AG04450 (cell line): ENCODE measurements at regions not wholly inside any gene's neighbourhood (a gene's known extent, or its start where the extent isn't known, plus 50 kb on each side); places are given as distances from the start of the nearest gene placed in this dataset.

Source experiments
- CTCF ChIA-PET: fragments of 300-600, 350-600 bp; formaldehyde crosslinking; extraction: SDS; loops from one replicate; lab custom pipeline; 2022; ENCODE audit warnings: antibody characterized with exemption, inconsistent platforms; lab: Charles Lee
- POLR2A ChIA-PET: fragments of 350-600 bp; formaldehyde crosslinking; extraction: SDS; loops from one replicate; lab custom pipeline; 2021; ENCODE audit warnings: antibody characterized with exemption, inconsistent platforms; lab: Yijun Ruan, JAX
- DNase-seq: peaks from one replicate; pipeline ENCODE4 v3.0.0-alpha.2; 2011; ENCODE audit warnings: low read depth, low spot score
- H3K27ac ChIP-seq: one replicate; pipeline ENCODE4 v1.5.1; 2012; ENCODE audit warnings: low read depth, low read length, control low read depth
- H3K27me3 ChIP-seq: one replicate; pipeline ENCODE4 v1.6.0; 2012; ENCODE audit warnings: low read length; ENCODE audit not compliant: control insufficient read depth, insufficient read depth
- H3K4me3 ChIP-seq: 2 replicates; pipeline ENCODE4 v1.5.1; 2011; ENCODE audit warnings: mild to moderate bottlenecking, low read depth, low read length, control low read depth
- H3K9me3 ChIP-seq: 2 replicates; pipeline ENCODE4 v1.5.1; 2012; ENCODE audit warnings: low read length; ENCODE audit not compliant: control insufficient read depth, insufficient read depth
- TF ChIP-seq, protein P1 (sequence below): IDR thresholded peaks from 2 replicates; pipeline ENCODE4 v1.5.1; 2011; ENCODE audit warnings: low read depth, low read length, control low read depth, inconsistent platforms

DNA sequence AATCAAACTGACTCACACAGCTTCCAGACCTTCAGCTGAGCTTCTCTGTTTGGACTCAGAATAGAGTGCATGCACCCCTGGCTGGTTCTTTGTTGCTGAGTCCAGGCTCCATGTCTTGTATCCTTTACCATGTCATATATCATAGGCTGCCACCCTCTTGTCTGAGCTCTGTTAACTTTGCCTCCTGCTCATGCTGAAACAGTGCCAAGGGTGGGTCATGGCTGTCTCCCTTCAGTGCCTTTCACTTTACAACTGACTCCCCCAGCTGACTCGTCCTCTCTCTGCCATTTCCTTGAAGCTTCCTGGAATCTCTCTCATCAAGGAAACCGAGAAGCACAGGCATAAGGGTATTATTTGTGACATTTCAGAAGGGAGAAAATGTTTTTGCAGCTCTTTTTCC, 885.3 kb downstream of the TTLL7 start:
- no peaks in the 10 kb centered on the region for H3K27me3 ChIP-seq
- TF ChIP-seq, protein P1, sequence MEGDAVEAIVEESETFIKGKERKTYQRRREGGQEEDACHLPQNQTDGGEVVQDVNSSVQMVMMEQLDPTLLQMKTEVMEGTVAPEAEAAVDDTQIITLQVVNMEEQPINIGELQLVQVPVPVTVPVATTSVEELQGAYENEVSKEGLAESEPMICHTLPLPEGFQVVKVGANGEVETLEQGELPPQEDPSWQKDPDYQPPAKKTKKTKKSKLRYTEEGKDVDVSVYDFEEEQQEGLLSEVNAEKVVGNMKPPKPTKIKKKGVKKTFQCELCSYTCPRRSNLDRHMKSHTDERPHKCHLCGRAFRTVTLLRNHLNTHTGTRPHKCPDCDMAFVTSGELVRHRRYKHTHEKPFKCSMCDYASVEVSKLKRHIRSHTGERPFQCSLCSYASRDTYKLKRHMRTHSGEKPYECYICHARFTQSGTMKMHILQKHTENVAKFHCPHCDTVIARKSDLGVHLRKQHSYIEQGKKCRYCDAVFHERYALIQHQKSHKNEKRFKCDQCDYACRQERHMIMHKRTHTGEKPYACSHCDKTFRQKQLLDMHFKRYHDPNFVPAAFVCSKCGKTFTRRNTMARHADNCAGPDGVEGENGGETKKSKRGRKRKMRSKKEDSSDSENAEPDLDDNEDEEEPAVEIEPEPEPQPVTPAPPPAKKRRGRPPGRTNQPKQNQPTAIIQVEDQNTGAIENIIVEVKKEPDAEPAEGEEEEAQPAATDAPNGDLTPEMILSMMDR: no peak
- CTCF ChIA-PET: no interaction called here
- POLR2A ChIA-PET: no interaction called here
- H3K9me3 ChIP-seq: no peaks in the 10 kb centered on the region
- no peak for DNase-seq
- H3K4me3 ChIP-seq: no peak overlapping the region
- no peak overlapping the region for H3K27ac ChIP-seq

DNA sequence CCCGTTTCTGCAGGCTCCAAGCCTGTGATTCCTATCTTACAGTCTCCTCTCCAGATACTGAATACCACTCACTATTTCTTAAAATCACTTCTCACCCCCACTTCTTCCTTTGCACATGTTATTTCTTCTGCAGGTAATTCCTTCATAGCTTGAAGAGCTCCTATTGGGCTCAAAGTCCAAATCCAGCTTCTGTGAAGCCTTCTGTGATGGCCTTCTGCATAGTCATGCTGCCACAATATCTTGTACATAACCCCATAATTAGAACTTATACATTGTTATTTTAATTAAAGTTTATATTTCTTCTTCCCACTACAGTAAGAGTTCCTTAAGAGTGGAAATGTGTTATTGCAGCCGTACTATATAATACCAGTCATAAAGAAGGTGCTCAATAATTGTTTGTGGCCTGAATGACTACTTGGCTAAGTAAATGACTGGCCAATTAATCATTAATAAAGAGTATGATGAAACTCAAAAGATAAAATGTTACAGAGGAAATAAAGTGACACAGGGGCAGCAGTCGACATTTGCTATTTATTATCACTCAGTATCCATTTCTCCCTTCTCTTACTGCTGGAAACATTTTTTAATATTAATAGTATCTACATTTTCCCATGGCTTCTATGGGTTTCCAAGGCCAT, 886.6 kb downstream of the TTLL7 start:
- Histone ChIP-seq H3K27me3 (no peaks in the 10 kb centered on the region), H3K4me3 (no peak overlapping the region), H3K9me3 (no peaks in the 10 kb centered on the region), H3K27ac (no peak overlapping the region)
- POLR2A ChIA-PET: no interaction called here
- TF ChIP-seq, protein P1: no peak
- DNase-seq: no peak
- CTCF ChIA-PET: no interaction called here

DNA sequence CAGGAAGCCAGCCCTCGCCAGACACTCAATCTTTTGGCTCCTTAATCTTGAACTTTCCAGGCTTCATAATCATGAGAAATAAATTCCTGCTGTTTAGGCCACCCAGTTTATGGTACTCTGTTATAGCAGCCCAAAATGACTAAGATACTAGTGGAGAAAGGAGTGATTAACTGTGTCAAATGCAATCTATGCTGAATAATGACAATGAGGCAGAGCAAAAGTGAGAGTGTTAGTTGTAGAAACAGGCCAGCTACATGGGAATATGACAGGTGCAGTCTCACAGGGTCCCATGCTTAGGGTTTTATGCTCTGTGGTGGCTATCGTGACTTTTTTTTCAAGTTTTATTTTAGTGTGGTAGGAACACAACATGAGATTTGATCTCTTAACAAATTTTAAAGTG, 888.8 kb downstream of the TTLL7 start:
- Histone ChIP-seq H3K9me3 (no peaks in the 10 kb centered on the region), H3K4me3 (no peak overlapping the region), H3K27ac (no peak overlapping the region), H3K27me3 (no peaks in the 10 kb centered on the region)
- ChIA-PET CTCF (no interaction called here), POLR2A (no interaction called here)
- DNase-seq: no peak
- TF ChIP-seq, protein P1: no peak

DNA sequence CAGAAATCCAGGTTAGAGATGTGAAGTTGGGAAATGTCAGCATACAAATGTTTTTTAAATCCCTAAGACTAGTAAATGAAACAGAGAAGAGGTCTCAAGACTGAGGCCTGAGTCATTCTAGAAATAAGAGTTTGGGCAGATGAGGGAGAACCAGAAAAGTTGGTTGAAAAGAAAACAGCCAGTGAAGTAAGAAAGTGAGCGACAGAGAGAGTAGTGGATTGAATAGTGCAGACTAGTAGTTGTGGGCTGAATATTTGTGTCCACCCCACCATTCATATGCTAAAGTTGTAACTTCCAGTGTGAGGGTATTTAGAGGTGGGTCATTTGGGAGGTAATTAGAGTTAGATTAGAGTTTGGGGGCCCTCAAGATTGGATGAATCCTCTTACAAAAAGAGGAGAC, 889.2 kb downstream of the TTLL7 start:
- ChIA-PET POLR2A (no interaction called here), CTCF (no interaction called here)
- H3K27me3 ChIP-seq: no peaks in the 10 kb centered on the region
- TF ChIP-seq, protein P1: no peak
- no peak for DNase-seq
- H3K4me3 ChIP-seq: no peak overlapping the region
- H3K9me3 ChIP-seq: no peaks in the 10 kb centered on the region
- no peak overlapping the region for H3K27ac ChIP-seq

DNA sequence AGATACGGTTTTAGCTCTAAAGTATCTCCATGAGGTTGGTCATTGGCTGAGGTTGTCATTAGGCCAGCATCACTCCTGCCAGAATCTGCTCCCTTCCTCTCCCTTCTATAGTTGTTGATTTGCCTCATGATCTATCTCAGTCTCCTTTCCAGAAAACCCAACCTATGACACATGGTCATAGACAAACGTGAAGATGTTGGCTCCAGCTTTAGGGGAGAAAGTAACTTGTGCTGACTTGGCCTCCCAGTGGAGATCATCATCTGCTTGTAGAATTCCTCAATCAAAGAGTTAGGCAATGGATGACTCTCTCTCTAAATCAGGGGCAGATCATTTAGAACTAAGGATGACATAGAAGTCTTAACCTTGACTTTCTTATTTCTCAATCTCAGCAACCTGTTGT, 894.4 kb downstream of the TTLL7 start:
- Histone ChIP-seq H3K9me3 (no peaks in the 10 kb centered on the region), H3K27ac (no peak overlapping the region), H3K27me3 (no peaks in the 10 kb centered on the region), H3K4me3 (no peak overlapping the region)
- ChIA-PET POLR2A (no interaction called here), CTCF (no interaction called here)
- TF ChIP-seq, protein P1: no peak
- no peak for DNase-seq
